Common myeloid progenitor, CD34-positive (primary cell): ENCODE measurements at regions not wholly inside any gene's neighbourhood (a gene's known extent, or its start where the extent isn't known, plus 50 kb on each side); places are given as distances from the start of the nearest gene placed in this dataset.

Experiments used
- CTCF ChIA-PET: fragments of 350-600 bp; sonication (Branson Sonifier 250); formaldehyde crosslinking; loops from one replicate; lab custom pipeline; 2021; ENCODE audit warnings: antibody characterized with exemption; lab: Charles Lee
- POLR2A ChIA-PET: fragments of 350-600 bp; sonication (Branson Sonifier 250); formaldehyde crosslinking; loops from one replicate; lab custom pipeline; 2021; ENCODE audit warnings: antibody characterized with exemption; lab: Charles Lee
- DNase-seq, 3 donors: peaks; one replicate each; pipeline versions ENCODE4 v3.0.0 to v3.0.0-alpha.2; 2013
- H3K27ac ChIP-seq, 2 experiments: 1 replicate in 1 of 2; 2 replicates in 1 of 2; pipeline ENCODE4 v1.7.0; 2013; ENCODE audit warnings: inconsistent platforms in 2 of 2, low read length in 2 of 2, mild to moderate bottlenecking in 2 of 2, low read depth in 1 of 2, moderate library complexity in 1 of 2; ENCODE audit not compliant: severe bottlenecking in 2 of 2, insufficient read depth in 1 of 2, poor library complexity in 1 of 2
- H3K27me3 ChIP-seq, 5 experiments: replicated peaks in 2 of 5; 1 replicate in 3 of 5; 2 replicates in 2 of 5; pipeline versions ENCODE4 v1.6.1 to v1.7.0; 2013; ENCODE audit warnings: low read length in 4 of 5, mild to moderate bottlenecking in 2 of 5, moderate library complexity in 2 of 5, inconsistent platforms in 1 of 5; ENCODE audit not compliant: insufficient read depth in 5 of 5, control insufficient read depth in 4 of 5
- H3K36me3 ChIP-seq, 4 experiments: 1 replicate in 2 of 4; 2 replicates in 2 of 4; pipeline versions ENCODE4 v1.6.1 to v1.7.0; 2013; ENCODE audit warnings: low read length in 3 of 4, control low read depth in 1 of 4, mild to moderate bottlenecking in 1 of 4; ENCODE audit not compliant: control insufficient read depth in 4 of 4, insufficient read depth in 4 of 4
- H3K4me1 ChIP-seq, 4 experiments: 1 replicate in 3 of 4; 2 replicates in 1 of 4; pipeline versions ENCODE4 v1.6.1 to v1.7.1; 2013; ENCODE audit warnings: low read length in 3 of 4, mild to moderate bottlenecking in 3 of 4, control low read depth in 1 of 4, inconsistent platforms in 1 of 4, moderate library complexity in 1 of 4; ENCODE audit not compliant: control insufficient read depth in 4 of 4, insufficient read depth in 4 of 4; ENCODE audit errors: control extremely low read depth in 1 of 4
- H3K4me3 ChIP-seq, 7 experiments: 1 replicate in 4 of 7; 2 replicates in 3 of 7; pipeline versions ENCODE4 v1.5.1 to v1.7.0; 2013; ENCODE audit warnings: mild to moderate bottlenecking in 7 of 7, low read length in 6 of 7, moderate library complexity in 6 of 7, inconsistent platforms in 2 of 7, low read depth in 2 of 7, control low read depth in 1 of 7; ENCODE audit not compliant: insufficient read depth in 4 of 7, control insufficient read depth in 1 of 7; ENCODE audit errors: extremely low read depth in 1 of 7
- H3K9me3 ChIP-seq, 5 experiments: 1 replicate in 4 of 5; 2 replicates in 1 of 5; pipeline versions ENCODE4 v1.6.1 to v1.7.1; 2013; ENCODE audit warnings: low read length in 4 of 5, mild to moderate bottlenecking in 2 of 5, inconsistent platforms in 1 of 5, low read depth in 1 of 5, moderate library complexity in 1 of 5; ENCODE audit not compliant: control insufficient read depth in 4 of 5, insufficient read depth in 2 of 5; ENCODE audit errors: control extremely low read depth in 1 of 5
- WGBS: methylation state at CpG from one replicate; pipeline ENCODE4 v1.1.5; 2013; ENCODE audit not compliant: insufficient coverage; 5-methylcytosine and 5-hydroxymethylcytosine counted together

DNA sequence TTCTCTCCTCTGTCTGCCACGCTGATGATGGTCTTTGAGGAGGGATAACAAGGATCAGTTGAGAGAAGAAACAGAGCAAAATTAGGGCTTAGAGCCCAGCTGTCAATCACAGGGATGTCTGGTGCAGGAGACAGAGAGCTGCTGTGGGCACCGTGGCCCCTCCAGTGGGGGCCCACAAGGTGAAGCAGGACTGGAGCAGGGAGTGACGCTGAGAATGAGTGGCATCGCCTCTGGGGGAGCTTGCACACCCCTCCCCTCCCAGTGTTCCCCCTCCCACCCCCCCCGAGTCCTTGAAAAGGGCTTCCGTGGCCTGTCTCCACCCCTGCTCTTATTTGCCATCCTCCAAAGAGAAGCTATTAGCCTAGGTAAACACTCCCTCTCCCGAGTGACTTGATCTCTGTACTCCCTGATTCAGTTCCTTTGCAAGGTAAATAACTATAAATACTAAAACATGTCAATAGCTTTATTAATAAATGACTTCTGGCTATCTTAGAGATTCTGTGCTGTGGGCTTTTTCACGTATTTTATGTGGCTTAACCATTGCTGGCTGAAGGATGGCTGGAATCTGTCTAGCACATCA is 440.0 kb downstream of the ZNF536 start:
- no peak overlapping the region for H3K27ac ChIP-seq
- no peak overlapping the region for H3K4me3 ChIP-seq
- H3K4me1 ChIP-seq: no peaks in the 10 kb centered on the region
- DNase-seq: no peak
- peaks cover 0 to 2% (median 0%) of the 10 kb centered on the region in 5 experiments for H3K9me3 ChIP-seq
- H3K36me3 ChIP-seq: no peaks in the 10 kb centered on the region
- POLR2A ChIA-PET: no interaction called here
- 100% methylated on average over 1 of the region's 8 CpGs for WGBS
- CTCF ChIA-PET: interaction anchor here (2.2 kb wide), 1 partner anchor 12 kb away, joined by 10 read pairs; no protein-coding TSS in a partner anchor
- H3K27me3 ChIP-seq: no peaks in the 10 kb centered on the region

DNA sequence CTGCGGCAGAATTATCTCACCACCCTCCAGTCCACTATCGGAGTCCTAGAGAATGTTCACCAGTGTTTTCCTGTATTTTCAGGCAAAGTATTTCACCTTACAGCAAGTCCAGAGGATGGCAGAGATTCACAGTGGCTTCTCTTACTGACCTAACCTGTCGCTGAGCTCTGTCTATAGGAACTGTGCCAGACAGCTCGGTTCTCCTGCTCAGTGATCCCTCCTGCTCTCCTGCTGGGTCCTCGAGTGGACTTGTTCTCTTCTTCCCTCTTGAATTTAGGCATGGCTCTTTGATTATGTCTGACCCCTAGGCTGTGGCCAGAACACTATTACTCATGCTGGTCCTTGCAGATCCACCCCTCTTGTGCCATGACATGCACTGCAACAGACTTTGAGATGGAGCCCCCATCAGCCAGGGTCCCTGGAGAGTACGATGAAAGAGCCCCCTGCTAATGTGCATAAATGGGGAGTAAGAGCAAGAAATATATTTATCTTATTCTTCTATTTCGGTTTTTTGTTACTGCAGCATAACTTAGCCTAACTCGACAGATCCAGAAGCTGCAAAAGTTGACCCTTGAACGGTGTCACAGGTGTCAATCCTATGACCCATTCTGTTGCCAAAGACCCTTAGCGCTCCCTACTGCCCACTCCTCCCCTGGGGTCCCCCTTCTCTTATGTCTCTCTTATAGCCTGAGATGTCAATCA is 439.4 kb downstream of the ZNF536 start:
- DNase-seq: no peak
- Histone ChIP-seq H3K27ac (no peak overlapping the region), H3K27me3 (no peaks in the 10 kb centered on the region), H3K9me3 (peaks cover 0 to 6% (median 1%) of the 10 kb centered on the region in 5 experiments), H3K36me3 (no peaks in the 10 kb centered on the region), H3K4me3 (no peak overlapping the region), H3K4me1 (no peaks in the 10 kb centered on the region)
- CTCF ChIA-PET: interaction anchor here (0.6 to 2.2 kb wide), 3 partner anchors 12 to 20 kb away, joined by 3 to 10 read pairs (median 3); no protein-coding TSS in a partner anchor
- POLR2A ChIA-PET: no interaction called here
- 97% methylated on average over 8 of the region's 10 CpGs for whole genome bisulfite sequencing

DNA sequence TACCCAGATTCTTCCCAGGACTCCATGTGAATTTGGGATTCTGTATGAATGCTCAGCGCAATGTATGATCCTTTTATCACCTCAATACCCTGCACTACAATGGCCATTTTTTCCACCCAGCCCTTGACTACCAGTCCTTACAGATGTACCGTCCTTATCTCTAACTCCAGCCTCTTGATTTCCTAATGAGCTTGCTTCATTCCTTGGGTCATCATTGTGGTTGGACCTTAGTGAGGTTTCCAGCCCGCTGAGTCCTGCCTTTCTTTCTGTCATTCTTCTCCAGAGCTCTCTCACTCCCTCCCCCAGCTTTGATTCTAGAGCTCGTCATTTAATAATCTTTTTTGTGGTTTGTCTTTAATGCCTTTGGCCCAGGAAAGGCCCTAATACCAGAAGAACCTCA is 438.5 kb downstream of the ZNF536 start:
- H3K27me3 ChIP-seq: no peaks in the 10 kb centered on the region
- CTCF ChIA-PET: interaction anchor here (0.6 to 2.2 kb wide), 3 partner anchors 11 to 19 kb away, joined by 3 to 10 read pairs (median 3); no protein-coding TSS in a partner anchor
- H3K9me3 ChIP-seq: peaks cover 0 to 6% (median 1%) of the 10 kb centered on the region in 5 experiments
- WGBS: 87% methylated on average over 3 of the region's 4 CpGs
- H3K27ac ChIP-seq: no peak overlapping the region
- H3K36me3 ChIP-seq: no peaks in the 10 kb centered on the region
- POLR2A ChIA-PET: no interaction called here
- no peaks in the 10 kb centered on the region for H3K4me1 ChIP-seq
- DNase-seq: peak in 1 of 3 donors; percentile 9
- no peak overlapping the region for H3K4me3 ChIP-seq

DNA sequence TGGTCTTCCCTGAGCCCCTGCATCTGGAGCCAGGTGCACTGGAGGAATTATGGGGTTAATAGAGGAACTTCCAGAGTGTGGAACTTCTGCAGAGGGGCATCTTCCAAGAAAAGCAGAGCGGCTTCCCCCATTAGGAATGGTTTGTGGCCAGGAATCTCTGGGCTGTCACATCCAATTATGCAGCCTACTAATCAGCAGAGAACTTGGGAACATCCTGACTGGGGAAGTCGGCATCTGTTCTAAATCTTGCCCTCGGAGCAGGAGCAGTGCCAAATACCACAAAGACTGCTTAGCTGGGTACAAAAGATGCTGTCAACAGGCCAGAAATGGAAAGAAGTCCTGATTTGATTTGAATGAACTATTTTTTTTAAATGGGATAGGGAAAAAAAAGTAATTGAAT is 435.1 kb downstream of the ZNF536 start:
- Histone ChIP-seq H3K27me3 (no peaks in the 10 kb centered on the region), H3K4me1 (peaks cover 0 to 14% (median 5%) of the 10 kb centered on the region in 4 experiments), H3K9me3 (peaks cover 0 to 6% (median 1%) of the 10 kb centered on the region in 5 experiments), H3K36me3 (no peaks in the 10 kb centered on the region), H3K4me3 (no peak overlapping the region), H3K27ac (no peak overlapping the region)
- DNase-seq: no peak
- ChIA-PET POLR2A (no interaction called here), CTCF (interaction anchor here (1.3 to 1.6 kb wide), 2 partner anchors 21 to 23 kb away, joined by 4 read pairs; no protein-coding TSS in a partner anchor)
- 95% methylated on average over 3 of the region's 3 CpGs for WGBS

DNA sequence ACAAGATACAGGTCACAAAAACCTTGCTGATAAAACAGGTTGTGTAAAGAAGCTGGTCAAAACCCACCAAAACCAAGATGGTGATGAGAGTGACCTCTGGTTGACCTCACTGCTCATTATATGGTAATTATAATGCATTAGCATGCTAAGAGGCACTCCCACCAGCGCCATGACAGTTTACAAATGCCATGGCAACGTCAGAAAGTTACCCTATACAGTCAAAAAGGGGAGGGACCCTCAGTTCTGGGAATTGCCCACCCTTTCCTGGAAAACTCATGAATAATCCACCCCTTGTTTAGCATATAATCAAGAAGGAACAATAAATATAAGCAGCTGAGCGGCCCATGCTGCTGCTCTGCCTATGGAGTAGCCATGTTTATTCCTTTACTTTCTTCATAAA is 434.1 kb downstream of the ZNF536 start:
- Histone ChIP-seq H3K4me3 (no peak overlapping the region), H3K4me1 (peaks cover 0 to 14% (median 5%) of the 10 kb centered on the region in 4 experiments), H3K27me3 (no peaks in the 10 kb centered on the region), H3K9me3 (peaks cover 0 to 6% (median 1%) of the 10 kb centered on the region in 5 experiments), H3K36me3 (no peaks in the 10 kb centered on the region), H3K27ac (no peak overlapping the region)
- ChIA-PET CTCF (interaction anchor here (1.1 to 3.0 kb wide), 3 partner anchors 11 to 22 kb away, joined by 4 to 11 read pairs (median 4); no protein-coding TSS in a partner anchor), POLR2A (no interaction called here)
- WGBS: no CpG with 5 or more reads among the region's 3 CpGs
- DNase-seq: no peak

DNA sequence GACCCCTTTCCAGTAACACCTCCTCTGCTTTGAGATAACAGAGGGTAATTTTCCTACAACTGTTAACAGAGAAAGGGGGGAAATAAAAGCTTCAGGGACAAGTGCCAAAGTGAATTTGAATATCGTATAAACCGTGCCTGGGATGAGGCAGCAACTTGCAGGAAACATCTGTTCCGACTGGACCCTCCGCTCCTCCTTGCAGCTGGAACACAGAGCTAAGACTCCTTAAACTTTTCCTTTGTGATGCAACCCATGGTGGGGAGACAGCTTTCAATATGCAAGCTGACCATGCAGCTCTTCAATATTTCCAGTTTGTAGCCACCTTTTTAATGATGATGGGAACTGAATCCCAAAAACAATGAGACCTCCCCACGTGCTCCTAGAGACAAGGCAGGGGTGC is 432.6 kb downstream of the ZNF536 start:
- WGBS: 20% methylated on average over 5 of the region's 5 CpGs
- no peaks in the 10 kb centered on the region for H3K36me3 ChIP-seq
- CTCF ChIA-PET: interaction anchor here (0.7 to 3.0 kb wide), 4 partner anchors 10 to 89 kb away, joined by 3 to 11 read pairs (median 3); no protein-coding TSS in a partner anchor
- H3K27ac ChIP-seq: peak overlapping the region in 1 of 2 experiments; percentile 54
- peak in 2 of 3 donors; percentile 38 to 46 for DNase-seq
- H3K4me1 ChIP-seq: peaks cover 0 to 14% (median 5%) of the 10 kb centered on the region in 4 experiments
- H3K4me3 ChIP-seq: peak overlapping the region in 4 of 7 experiments; percentile 7 to 68 (median 40)
- POLR2A ChIA-PET: no interaction called here
- H3K9me3 ChIP-seq: peaks cover 0 to 6% (median 1%) of the 10 kb centered on the region in 5 experiments
- peaks cover 0 to 4% (median 3%) of the 10 kb centered on the region in 5 experiments for H3K27me3 ChIP-seq
